Tibial nerve (tissue), 4 donors: ENCODE measurements at regions not wholly inside any gene's neighbourhood (a gene's known extent, or its start where the extent isn't known, plus 50 kb on each side); places are given as distances from the start of the nearest gene placed in this dataset.
A peak's percentile ranks its signal among the peaks of the same experiment; 100 is the strongest.

Experiments used
- DNase-seq, 2 donors: peaks; one replicate each; pipeline ENCODE4 v3.0.0-alpha.2; 2019; ENCODE audit warnings: low spot score in 2 of 2
- H3K27ac ChIP-seq, 4 donors: fragments of 200-600 bp; sonication (generic) in 3 of 4; one replicate each; pipeline ENCODE4 v1.5.1; 2017 to 2019; ENCODE audit warnings: mild to moderate bottlenecking in 1 of 4
- H3K27me3 ChIP-seq, 2 donors: fragments of 200-600 bp; sonication (generic) in 1 of 2; one replicate each; pipeline versions ENCODE4 v1.5.1 to v1.6.0; 2017 to 2019
- H3K36me3 ChIP-seq, 3 donors: fragments of 200-600 bp; sonication (generic); one replicate each; pipeline ENCODE4 v1.5.1; 2018 to 2019
- H3K4me1 ChIP-seq, 4 donors: fragments of 200-600 bp; sonication (generic) in 3 of 4; one replicate each; pipeline ENCODE4 v1.5.1; 2017 to 2019
- H3K4me3 ChIP-seq, 4 donors: fragments of 200-600 bp; sonication (generic) in 3 of 4; one replicate each; pipeline ENCODE4 v1.5.1; 2017 to 2019; ENCODE audit warnings: mild to moderate bottlenecking in 1 of 4, moderate library complexity in 1 of 4
- H3K9me3 ChIP-seq, 4 donors: fragments of 200-600 bp; sonication (generic) in 3 of 4; one replicate each; pipeline ENCODE4 v1.5.1; 2017 to 2019
- CTCF ChIP-seq, 5 experiments: fragments of 200-600 bp in 3 of 5; fragments of 450-650 bp in 2 of 5; sonication (generic) in 3 of 5; IDR thresholded peaks; one replicate each; pipeline ENCODE4 v1.5.1; 2016 to 2019; ENCODE audit warnings: antibody characterized with exemption in 5 of 5, mild to moderate bottlenecking in 3 of 5, moderate library complexity in 2 of 5
- EP300 ChIP-seq, 2 donors: sonication (generic); formaldehyde crosslinking; IDR thresholded peaks; one replicate each; pipeline ENCODE4 v1.6.1; 2017; ENCODE audit warnings: antibody characterized with exemption in 2 of 2, mild to moderate bottlenecking in 1 of 2
- POLR2A ChIP-seq, 2 donors: fragments of 450-650 bp; IDR thresholded peaks; one replicate each; pipeline ENCODE4 v1.6.1; 2017; ENCODE audit warnings: antibody characterized with exemption in 2 of 2, mild to moderate bottlenecking in 2 of 2, moderate library complexity in 2 of 2
- WGBS, 2 donors: methylation state at CpG; one replicate each; pipeline ENCODE4 v1.1.5; 2018; 5-methylcytosine and 5-hydroxymethylcytosine counted together

GRCh38 chr13:34747507-34747906 lies 194.6 kb upstream of the NBEA start:
- TF ChIP-seq EP300 (IDR thresholded peaks at IDR 0.05): no peak
- TF ChIP-seq CTCF (IDR thresholded peaks at IDR 0.05): no peak
- no peak for TF ChIP-seq POLR2A (IDR thresholded peaks at IDR 0.05)
- no peak overlapping the region for H3K4me3 ChIP-seq
- H3K36me3 ChIP-seq: no peaks in the 10 kb centered on the region
- 92 to 93% methylated on average over 4 of the region's 4 CpGs for WGBS, 2 donors
- peaks cover 0 to 9% (median 2%) of the 10 kb centered on the region in 4 donors for H3K4me1 ChIP-seq
- H3K27me3 ChIP-seq: no peaks in the 10 kb centered on the region
- peak overlapping the region in 2 of 4 donors; percentile 42 to 74 for H3K27ac ChIP-seq
- H3K9me3 ChIP-seq: no peaks in the 10 kb centered on the region
- no peak for DNase-seq

GRCh38 chr13:34748073-34748472 lies 194.0 kb upstream of the NBEA start:
- no peak for DNase-seq
- TF ChIP-seq CTCF (IDR thresholded peaks at IDR 0.05): no peak
- no peak for TF ChIP-seq POLR2A (IDR thresholded peaks at IDR 0.05)
- TF ChIP-seq EP300 (IDR thresholded peaks at IDR 0.05): peak in 1 of 2 donors; percentile 50
- Histone ChIP-seq H3K36me3 (no peaks in the 10 kb centered on the region), H3K4me1 (peaks cover 0 to 9% (median 2%) of the 10 kb centered on the region in 4 donors), H3K4me3 (no peak overlapping the region), H3K27me3 (no peaks in the 10 kb centered on the region), H3K27ac (peak overlapping the region in 2 of 4 donors; percentile 42 to 74), H3K9me3 (no peaks in the 10 kb centered on the region)
- 30 to 35% methylated on average over 5 of the region's 5 CpGs for WGBS, 2 donors

GRCh38 chr13:34748596-34748995 lies 193.5 kb upstream of the NBEA start:
- Histone ChIP-seq H3K4me3 (no peak overlapping the region), H3K4me1 (peaks cover 0 to 9% (median 2%) of the 10 kb centered on the region in 4 donors), H3K27ac (peak overlapping the region in 2 of 4 donors; percentile 42 to 74), H3K27me3 (no peaks in the 10 kb centered on the region), H3K9me3 (no peaks in the 10 kb centered on the region), H3K36me3 (no peaks in the 10 kb centered on the region)
- TF ChIP-seq CTCF (IDR thresholded peaks at IDR 0.05) (no peak), EP300 (IDR thresholded peaks at IDR 0.05) (no peak)
- DNase-seq: no peak
- 48 to 70% methylated on average over 1 of the region's 1 CpG for WGBS, 2 donors

DNA sequence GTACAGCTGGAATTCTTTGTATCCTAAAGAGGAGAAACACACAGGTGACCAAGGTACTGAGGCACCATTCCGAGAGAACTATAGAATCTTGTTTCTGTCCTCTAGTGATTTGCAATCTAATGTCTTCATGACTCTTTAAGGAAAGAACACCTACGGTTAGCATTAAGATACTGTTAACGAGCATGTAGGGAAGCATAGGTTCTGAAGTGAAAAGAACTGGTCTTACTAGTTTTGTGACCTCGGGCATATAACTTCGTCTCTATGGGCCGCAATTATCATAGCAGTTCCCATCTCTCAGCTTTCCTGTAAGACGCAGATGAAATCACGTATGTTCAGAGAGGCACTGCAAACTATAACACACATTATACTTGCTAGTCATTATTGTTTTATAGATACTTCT lies 193.0 kb upstream of the NBEA start:
- no peaks in the 10 kb centered on the region for H3K36me3 ChIP-seq
- no peaks in the 10 kb centered on the region for H3K27me3 ChIP-seq
- no peak overlapping the region for H3K4me3 ChIP-seq
- WGBS, 2 donors: 91 to 94% methylated on average over 8 of the region's 8 CpGs
- peaks cover 0 to 9% (median 2%) of the 10 kb centered on the region in 4 donors for H3K4me1 ChIP-seq
- no peaks in the 10 kb centered on the region for H3K9me3 ChIP-seq
- TF ChIP-seq EP300 (IDR thresholded peaks at IDR 0.05): no peak
- no peak for TF ChIP-seq CTCF (IDR thresholded peaks at IDR 0.05)
- DNase-seq: no peak
- peak overlapping the region in 2 of 4 donors; percentile 42 to 74 for H3K27ac ChIP-seq

DNA sequence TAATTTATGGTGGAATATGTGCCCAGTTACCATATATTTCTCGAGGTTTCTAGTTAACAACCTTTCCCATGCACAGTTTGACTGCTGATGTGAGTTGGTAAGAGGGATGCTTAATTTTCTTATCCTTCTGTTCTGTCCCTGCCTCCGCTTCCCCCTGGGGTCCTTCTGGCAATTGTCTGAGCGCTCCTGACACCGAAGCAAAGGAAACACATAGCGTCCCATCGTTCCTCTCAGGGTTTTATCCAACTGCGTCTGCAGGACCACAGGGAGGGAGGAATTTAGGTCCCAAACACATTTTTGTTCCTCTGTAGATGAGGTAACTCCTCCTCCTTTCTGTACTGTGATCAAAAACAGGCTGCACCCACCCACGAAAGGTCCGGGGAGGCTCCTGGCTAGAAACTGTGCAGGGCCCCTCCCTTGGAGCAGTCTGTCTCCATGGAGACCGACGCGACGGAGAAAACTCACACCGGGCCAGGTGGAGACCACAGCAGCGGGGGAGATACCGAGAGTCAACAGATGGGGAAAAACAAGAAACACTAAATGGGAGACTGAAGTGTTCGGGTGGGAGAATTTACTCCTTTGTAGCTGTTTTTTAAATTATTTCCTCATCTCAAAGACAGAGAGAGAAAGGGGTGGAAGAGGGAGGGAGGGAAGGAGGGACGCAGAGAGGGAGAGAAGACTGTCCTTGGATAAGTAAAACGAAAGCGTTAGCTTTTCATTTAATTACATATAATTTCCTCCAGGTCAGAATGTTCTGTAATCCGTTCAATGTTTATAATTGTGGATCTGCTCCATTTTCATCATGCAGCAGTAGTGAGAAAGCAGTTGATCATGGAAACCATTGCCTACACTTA lies 191.8 kb upstream of the NBEA start:
- H3K36me3 ChIP-seq: no peaks in the 10 kb centered on the region
- H3K9me3 ChIP-seq: no peaks in the 10 kb centered on the region
- H3K4me3 ChIP-seq: peak overlapping the region in 2 of 4 donors; percentile 18 to 37
- H3K4me1 ChIP-seq: peaks cover 0 to 9% (median 2%) of the 10 kb centered on the region in 4 donors
- H3K27ac ChIP-seq: no peak overlapping the region
- no peaks in the 10 kb centered on the region for H3K27me3 ChIP-seq
- WGBS, 2 donors: 31 to 34% methylated on average over 21 of the region's 21 CpGs
- TF ChIP-seq EP300 (IDR thresholded peaks at IDR 0.05): no peak
- DNase-seq: no peak
